Glutamatergic neuron (in vitro differentiated cells): ENCODE measurements at regions not wholly inside any gene's neighbourhood (a gene's known extent, or its start where the extent isn't known, plus 50 kb on each side); places are given as distances from the start of the nearest gene placed in this dataset.

ENCODE experiments used
- DNase-seq: peaks from one replicate; pipeline ENCODE4 v3.0.0; 2022
- H3K27ac Mint-ChIP-seq: one replicate; pipeline ENCODE4 v1.8.0; 2020; ENCODE audit warnings: mild to moderate bottlenecking, mixed read lengths, inconsistent platforms; ENCODE audit not compliant: unreplicated experiment
- H3K27me3 Mint-ChIP-seq: one replicate; pipeline ENCODE4 v1.8.0; 2020; ENCODE audit warnings: mild to moderate bottlenecking, moderate library complexity, mixed read lengths, inconsistent platforms; ENCODE audit not compliant: unreplicated experiment
- H3K36me3 Mint-ChIP-seq: one replicate; pipeline ENCODE4 v1.8.0; 2020; ENCODE audit warnings: mild to moderate bottlenecking, mixed read lengths, inconsistent platforms; ENCODE audit not compliant: unreplicated experiment
- H3K4me1 Mint-ChIP-seq: one replicate; pipeline ENCODE4 v1.8.0; 2020; ENCODE audit warnings: mild to moderate bottlenecking, low read depth, mixed read lengths, inconsistent platforms; ENCODE audit not compliant: unreplicated experiment
- H3K4me3 Mint-ChIP-seq: one replicate; pipeline ENCODE4 v1.8.0; 2020; ENCODE audit warnings: mild to moderate bottlenecking, mixed read lengths, inconsistent platforms; ENCODE audit not compliant: unreplicated experiment
- H3K9me3 Mint-ChIP-seq: one replicate; pipeline ENCODE4 v1.8.0; 2020; ENCODE audit warnings: mild to moderate bottlenecking, moderate library complexity, mixed read lengths, inconsistent platforms; ENCODE audit not compliant: unreplicated experiment
- TF ChIP-seq, protein P1 (sequence below): fragments of 200-600 bp; sonication (generic); IDR thresholded peaks from one replicate; pipeline ENCODE4 v1.5.0; 2021; ENCODE audit not compliant: partially characterized antibody, unreplicated experiment

DNA sequence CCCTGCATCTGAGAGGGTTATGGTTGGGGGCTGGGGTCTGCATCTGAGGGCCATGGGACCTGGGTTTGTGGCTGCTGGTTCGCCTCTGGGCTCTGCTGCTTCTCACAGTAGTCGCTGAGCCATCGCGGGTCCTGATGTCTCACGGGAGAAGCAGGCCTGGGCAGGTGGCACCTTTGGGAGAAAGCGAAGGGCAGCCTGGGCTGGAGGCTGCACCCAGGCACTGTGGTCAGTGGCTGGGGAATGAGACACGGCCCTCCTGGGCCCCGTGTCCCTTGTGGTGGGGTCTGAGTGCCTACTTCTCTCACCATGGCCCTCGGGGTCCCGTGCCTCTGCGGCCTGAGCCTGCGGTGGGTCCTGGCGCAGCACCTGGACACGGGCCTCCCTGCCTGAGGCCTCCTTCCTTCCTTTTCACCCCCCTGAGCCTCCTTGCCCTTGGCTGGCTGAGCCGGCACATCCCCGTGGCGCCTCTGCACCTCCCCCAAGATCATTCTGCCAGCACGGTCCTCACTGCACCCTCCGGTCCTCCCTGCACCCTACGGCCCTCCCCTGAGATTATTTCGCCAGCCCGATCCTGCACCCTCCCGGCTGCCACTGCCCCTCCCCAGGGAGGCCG lies 206.0 kb downstream of the ERMARD start:
- H3K9me3 Mint-ChIP-seq: peaks cover 2% of the 10 kb centered on the region
- H3K36me3 Mint-ChIP-seq: peaks cover 11% of the 10 kb centered on the region
- no peak for DNase-seq
- H3K4me1 Mint-ChIP-seq: peaks cover 6% of the 10 kb centered on the region
- no peak overlapping the region for H3K4me3 Mint-ChIP-seq
- TF ChIP-seq, protein P1, sequence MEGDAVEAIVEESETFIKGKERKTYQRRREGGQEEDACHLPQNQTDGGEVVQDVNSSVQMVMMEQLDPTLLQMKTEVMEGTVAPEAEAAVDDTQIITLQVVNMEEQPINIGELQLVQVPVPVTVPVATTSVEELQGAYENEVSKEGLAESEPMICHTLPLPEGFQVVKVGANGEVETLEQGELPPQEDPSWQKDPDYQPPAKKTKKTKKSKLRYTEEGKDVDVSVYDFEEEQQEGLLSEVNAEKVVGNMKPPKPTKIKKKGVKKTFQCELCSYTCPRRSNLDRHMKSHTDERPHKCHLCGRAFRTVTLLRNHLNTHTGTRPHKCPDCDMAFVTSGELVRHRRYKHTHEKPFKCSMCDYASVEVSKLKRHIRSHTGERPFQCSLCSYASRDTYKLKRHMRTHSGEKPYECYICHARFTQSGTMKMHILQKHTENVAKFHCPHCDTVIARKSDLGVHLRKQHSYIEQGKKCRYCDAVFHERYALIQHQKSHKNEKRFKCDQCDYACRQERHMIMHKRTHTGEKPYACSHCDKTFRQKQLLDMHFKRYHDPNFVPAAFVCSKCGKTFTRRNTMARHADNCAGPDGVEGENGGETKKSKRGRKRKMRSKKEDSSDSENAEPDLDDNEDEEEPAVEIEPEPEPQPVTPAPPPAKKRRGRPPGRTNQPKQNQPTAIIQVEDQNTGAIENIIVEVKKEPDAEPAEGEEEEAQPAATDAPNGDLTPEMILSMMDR: no peak
- H3K27me3 Mint-ChIP-seq: peaks cover 6% of the 10 kb centered on the region
- no peak overlapping the region for H3K27ac Mint-ChIP-seq

DNA sequence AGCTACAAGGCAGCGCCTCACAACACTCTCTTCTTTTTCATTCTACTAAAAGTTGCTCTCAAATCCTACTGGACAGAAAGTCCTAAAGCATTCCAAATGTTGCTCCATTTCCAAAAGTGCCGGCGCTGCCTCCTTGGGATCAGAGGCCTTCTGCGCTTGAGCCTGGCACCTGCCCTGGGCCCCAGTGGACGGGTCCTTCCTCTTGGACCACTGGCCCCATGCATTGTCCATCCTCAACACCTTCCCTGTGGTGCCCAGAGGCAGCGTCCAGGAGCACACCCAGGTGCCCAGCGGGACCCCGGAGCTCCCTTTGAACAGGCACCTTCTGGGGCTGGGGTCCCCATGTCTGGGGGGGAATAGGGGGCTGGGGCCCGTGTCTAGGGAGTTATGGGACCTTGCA lies 205.2 kb downstream of the ERMARD start:
- DNase-seq: no peak
- Mint-ChIP-seq H3K9me3 (peaks cover 2% of the 10 kb centered on the region), H3K27ac (no peak overlapping the region), H3K4me3 (no peak overlapping the region), H3K4me1 (peaks cover 6% of the 10 kb centered on the region), H3K27me3 (peaks cover 5% of the 10 kb centered on the region), H3K36me3 (peaks cover 18% of the 10 kb centered on the region)
- TF ChIP-seq, protein P1: no peak

DNA sequence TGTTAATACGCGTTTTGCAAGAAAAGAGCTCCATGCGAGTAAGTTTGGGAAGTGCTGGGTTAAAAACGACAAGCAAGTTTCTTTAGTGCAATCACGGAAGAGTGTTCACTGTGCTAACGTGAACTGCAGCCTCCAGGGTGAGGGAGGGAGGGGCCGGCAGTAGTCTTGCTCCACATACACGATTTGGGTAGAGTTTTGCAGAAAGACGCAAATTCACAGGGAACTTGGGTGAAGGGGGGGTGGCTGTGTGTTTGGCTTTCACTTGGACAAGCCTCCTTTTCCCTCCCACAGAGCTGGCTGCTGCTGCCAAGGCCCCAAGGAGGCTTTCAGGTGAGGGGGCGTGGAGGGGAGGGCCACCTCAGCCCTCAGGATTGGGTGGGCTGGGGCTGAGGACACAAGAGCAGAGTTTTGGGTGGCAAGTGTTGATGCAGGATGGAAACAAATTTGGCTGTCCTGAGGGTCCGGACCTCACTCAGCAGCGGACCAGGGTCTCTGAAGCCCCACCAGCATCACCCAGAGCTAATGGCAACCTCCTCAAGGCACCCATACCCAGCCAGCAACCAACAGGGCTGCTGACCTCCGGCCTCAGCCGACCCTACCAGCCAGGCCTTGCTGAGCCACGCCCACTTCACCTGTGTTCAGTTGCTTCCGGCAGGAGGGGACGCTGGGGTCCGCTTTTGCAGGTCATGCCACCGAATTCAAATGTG lies 204.5 kb downstream of the ERMARD start:
- no peak for DNase-seq
- H3K9me3 Mint-ChIP-seq: no peaks in the 10 kb centered on the region
- TF ChIP-seq, protein P1: no peak
- H3K27ac Mint-ChIP-seq: no peak overlapping the region
- H3K27me3 Mint-ChIP-seq: peaks cover 3% of the 10 kb centered on the region
- peaks cover 6% of the 10 kb centered on the region for H3K4me1 Mint-ChIP-seq
- H3K36me3 Mint-ChIP-seq: peaks cover 19% of the 10 kb centered on the region
- H3K4me3 Mint-ChIP-seq: no peak overlapping the region

DNA sequence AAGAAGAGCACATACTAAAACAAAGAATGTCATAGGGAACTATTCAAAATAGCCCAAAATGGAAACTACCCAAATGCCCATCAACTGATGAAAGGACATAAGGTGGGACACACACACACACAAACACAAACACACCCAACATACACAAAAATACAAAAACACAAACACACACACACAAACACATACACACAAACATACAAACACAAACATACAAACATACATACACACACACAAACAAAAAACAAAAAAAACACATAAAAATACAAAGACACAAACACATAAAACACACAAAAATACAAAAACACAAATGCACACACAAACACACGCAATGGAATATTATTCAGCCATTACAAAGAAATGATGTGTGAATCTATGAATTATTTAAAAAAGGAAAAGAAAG lies 203.6 kb downstream of the ERMARD start:
- TF ChIP-seq, protein P1: no peak
- no peaks in the 10 kb centered on the region for H3K9me3 Mint-ChIP-seq

DNA sequence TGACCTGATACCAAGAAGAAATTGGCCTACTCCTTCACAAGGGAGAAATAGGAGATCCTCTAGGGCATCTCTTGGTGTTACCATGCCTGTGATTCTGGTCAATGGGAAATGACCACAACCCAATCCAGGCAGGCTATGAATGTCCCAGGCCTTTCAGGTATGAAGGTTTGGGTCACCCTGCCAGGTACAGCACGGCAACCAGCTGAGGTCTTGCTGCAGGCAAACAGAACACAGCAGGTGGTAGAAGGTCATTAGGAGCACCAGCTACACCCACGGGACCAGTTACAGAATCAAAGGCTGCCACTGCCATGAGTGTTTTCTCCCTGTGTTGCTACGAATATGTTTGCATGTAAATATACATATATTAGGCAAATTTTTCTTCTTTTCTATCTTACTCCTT lies 202.3 kb downstream of the ERMARD start:
- TF ChIP-seq, protein P1: no peak
- Mint-ChIP-seq H3K36me3 (peaks cover 19% of the 10 kb centered on the region), H3K4me1 (no peaks in the 10 kb centered on the region), H3K9me3 (no peaks in the 10 kb centered on the region), H3K27ac (no peak overlapping the region), H3K27me3 (peaks cover 2% of the 10 kb centered on the region), H3K4me3 (no peak overlapping the region)
- no peak for DNase-seq

More for the DNA sequence above, 203.6 kb downstream of the ERMARD start:
- H3K27ac Mint-ChIP-seq: no peak overlapping the region
- H3K4me3 Mint-ChIP-seq: no peak overlapping the region
- peaks cover 3% of the 10 kb centered on the region for H3K27me3 Mint-ChIP-seq
- H3K36me3 Mint-ChIP-seq: peaks cover 19% of the 10 kb centered on the region
- no peak for DNase-seq
- peaks cover 6% of the 10 kb centered on the region for H3K4me1 Mint-ChIP-seq
